NCI-H748 (cell line): ENCODE measurements at regions not wholly inside any gene's neighbourhood (a gene's known extent, or its start where the extent isn't known, plus 50 kb on each side); places are given as distances from the start of the nearest gene placed in this dataset.
"Not testable (repeated sequence)": the region's sequence is repeated elsewhere in the genome, so short reads cannot be mapped to it uniquely, and the experiment has no call there.

ENCODE experiments used
- DNase-seq: peaks from one replicate; lab custom pipeline; 2025; ENCODE audit not compliant: unreplicated experiment; lab: John Stamatoyannopoulos, UW

DNA sequence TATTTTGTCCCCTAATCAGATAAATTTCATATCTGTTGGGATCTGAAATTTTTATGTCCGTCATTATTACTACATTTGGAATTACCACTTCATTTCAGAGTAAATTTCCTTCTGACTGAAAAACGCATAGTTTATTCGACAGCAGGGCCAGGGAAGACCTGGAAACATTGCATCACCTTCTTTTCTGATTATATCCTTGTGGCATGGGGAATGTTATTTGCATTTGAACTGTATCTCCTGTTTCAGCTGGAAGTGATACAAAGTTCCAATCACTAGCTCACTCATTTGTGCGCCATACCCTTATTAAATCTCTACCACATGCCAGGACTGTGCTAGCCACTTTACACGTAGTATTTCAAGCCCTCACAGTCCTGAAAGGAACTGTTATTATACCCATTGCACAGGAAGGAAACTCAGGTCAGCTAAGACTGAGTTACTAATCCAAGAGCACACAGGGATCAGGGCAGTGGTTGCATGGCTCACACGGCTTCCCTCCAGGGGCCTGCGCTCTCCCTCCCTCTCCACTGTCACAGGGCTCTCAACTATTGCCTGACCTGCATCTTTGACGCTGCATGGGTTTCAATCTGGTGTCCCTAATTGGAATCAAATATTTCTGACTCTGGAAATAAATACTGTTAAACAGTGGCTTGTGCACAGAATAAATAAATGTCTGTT lies 84.4 kb upstream of the NANOS1 start:
- peak; percentile 19 for DNase-seq

DNA sequence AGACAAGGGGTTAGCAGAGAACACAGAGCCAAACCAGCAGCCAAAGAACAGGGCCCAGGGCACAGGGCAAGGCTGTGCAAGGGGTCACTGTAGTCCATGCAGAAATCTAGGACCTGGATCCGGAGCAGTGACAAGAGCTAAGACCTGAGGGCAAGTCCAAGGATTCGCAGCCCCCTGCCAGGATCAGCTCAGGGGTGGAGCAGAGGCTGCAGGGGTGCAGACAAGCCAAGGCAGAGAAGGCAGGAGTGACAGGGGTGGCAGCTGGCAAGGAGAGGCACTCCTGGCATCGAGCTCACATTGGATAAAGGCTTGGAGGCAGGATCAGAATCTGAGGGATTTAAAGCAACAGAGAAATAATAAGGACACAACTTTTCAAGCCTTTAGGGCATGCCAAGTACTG lies 80.7 kb upstream of the NANOS1 start:
- no peak for DNase-seq

DNA sequence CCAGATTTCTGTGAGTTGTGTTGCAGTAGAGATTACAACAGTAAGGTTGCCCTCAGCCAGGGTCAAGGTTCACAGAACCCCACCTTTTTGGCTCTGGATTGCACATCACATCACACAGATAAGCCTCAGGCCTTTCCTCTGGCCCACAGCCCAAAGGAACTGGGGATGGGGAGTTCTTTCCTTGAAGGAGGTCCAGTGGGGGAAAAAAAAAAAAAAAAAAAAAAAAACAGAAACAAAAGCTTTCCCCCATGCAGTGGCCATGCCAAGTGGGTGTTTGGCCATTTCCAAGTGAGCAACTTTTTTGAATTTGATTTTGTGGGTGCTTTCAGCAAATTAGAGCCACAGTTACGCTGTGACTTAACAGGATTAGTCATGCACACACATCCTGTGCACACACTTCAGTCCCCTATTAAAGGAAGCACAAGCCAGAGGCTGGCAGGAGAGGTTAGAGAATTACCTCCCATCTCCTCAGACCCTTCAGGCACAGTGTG lies 79.3 kb upstream of the NANOS1 start:
- DNase-seq = peak; percentile 38

DNA sequence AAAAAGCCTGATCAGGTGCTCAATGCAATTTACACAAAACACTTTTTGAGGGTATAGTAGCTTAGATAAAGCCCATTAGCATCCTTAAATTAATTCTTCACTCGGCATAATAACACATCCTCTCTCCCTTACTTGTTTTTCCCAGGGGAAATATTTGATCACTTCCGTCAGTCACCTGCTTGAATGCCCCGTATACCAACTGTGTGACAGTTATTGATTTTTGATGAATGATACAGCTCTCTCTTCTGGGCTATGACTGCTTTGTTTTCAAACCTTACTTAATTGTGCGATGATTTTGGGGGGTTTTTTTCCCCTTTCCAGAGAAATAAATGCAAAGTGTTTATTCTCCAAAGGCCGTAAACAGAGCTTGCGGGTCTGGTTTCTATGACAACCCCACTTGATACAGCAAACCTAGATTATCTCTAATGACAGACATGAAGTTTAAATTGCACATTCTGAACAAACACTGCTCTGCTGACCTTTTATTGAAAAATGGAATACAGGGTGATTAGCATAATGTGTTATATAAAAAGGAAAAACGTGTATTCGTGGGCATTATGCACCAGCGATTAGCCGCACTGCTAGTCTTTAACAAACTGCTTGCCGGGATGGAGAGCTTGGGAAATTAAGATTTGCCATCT lies 78.4 kb upstream of the NANOS1 start:
- peak; percentile 85 for DNase-seq

DNA sequence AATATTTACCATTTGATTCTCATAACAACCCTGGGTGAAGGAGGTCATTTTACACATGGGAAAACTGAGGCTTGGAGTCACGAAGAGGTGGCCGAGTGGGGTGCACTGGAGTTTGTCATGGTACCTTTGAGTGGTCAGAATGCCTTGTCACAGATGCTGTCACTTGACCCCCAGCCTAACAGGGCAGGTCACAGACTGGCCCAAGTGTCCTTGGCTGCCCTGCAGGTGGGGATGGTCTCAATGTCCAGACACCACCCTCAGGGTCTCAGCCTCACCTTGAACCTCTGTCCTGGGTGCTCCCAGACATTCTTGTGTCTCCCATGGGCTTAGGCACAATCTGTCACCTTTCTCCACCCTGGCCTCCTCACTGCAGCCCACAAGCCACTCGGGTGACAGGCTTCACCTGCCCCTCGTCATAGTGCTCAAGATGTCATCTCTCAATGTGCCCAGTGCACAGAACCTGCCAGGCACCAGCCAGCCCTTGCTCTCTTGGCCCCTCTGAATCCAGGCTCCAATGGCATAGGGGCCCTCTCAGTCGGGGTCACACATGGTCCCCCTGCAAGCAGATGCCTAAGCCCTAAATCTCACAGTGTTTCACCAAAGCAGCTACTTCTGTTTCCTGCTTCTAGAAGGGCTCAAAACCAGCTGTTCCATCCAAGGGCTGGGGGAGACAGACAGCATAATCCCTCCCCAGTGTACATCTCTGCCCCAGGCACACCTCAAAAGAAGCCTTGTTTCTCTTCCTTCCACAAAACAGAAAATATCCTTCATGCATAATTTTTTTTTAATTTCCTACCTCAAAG lies 76.8 kb upstream of the NANOS1 start:
- no peak for DNase-seq

DNA sequence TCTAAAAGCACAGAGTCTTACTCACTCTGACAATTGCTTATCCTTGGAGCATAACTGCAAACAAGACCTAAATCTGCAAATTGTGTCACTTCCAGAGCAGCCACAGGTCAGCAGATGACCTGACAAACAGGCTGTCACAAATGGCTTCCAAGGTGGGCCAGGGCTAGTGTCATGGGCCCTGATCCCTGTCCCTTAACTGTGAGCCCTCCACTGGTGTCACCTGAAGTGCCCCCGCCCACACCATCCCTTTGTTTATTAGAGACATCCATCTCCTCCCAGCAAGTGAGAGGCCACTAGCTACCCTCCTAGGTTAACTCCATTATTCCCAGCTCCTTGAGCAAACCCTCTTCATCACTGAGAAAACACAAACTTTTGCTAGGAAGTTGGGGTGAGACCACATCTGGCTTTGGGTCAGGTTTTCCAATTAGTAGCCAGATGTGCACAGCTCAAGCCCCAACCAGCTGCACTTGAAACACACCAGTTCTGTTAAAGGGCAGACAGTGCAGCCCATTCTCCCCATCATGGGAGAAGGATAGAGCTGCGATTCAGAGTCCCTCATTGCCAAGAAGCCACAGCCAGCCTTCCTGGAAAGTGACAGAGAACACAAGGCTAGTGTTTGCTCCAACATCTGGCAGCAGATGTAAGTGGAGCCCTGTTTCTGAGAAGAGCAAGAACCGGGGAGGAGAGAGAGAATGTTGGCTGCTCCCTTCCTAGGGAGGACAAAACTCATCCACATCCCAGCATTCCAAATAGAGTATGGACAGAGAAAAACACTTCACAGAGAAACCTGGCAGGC lies 75.7 kb upstream of the NANOS1 start:
- DNase-seq = no peak

DNA sequence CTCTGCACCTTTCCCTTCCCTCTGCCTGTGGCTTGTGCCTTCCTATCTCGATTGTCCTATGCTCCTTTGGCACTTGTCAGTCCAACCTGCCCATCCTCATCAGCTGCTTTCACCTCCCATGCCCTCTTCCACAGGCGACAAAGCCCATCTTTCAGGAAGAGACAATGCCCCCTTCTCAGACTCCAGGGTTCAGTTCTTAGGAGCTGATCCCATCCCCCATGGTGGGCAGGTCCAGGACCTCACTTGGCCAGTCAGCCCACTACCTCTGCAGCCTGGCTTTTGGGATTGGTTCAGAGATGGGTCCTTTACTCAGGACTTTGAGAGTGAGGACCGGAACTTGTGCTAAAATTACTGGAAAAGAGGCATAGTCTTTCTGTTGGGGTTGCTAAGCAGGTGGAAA lies 74.0 kb upstream of the NANOS1 start:
- DNase-seq = no peak

DNA sequence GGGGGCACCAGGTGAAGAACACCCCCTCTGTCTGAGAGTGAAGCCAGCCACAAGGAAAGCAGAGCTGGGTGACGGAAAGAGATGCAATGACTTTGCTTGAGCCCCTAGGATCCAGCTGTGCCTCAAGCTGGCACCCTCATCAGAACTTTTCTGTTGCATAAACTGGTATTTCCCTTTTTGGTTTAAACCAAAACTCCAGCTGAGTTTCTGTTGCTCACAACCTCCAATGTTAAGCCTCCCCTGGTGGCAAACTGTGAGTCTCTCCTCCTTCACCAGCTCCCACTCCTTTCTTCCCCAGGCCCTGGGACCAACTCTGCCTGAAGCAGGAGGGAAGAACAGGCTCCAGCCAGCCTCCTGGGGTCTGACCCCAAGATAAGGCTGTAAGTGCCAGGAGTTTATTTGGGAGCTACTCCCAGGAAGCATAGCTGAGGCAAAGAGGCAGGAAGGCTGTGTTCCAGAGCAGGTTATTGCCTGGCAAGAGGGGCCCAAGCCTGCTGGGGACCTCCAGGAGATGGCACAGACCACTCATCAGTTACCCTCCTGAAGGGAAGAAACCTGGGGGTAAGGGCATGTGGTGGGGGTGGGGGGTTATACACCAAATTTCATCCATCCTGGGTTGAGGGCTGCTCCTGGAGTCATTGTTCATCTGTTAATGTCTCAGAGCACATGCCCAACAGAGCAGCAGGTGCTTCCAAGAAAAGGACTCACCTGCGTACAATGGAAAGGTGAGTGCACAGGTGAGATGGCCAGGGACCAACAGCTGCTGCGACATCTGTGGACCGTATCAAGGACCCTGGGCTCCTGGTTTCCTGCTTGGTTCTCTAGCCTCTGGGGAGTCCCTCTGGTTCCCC lies 73.3 kb upstream of the NANOS1 start:
- peak; percentile 43 for DNase-seq

DNA sequence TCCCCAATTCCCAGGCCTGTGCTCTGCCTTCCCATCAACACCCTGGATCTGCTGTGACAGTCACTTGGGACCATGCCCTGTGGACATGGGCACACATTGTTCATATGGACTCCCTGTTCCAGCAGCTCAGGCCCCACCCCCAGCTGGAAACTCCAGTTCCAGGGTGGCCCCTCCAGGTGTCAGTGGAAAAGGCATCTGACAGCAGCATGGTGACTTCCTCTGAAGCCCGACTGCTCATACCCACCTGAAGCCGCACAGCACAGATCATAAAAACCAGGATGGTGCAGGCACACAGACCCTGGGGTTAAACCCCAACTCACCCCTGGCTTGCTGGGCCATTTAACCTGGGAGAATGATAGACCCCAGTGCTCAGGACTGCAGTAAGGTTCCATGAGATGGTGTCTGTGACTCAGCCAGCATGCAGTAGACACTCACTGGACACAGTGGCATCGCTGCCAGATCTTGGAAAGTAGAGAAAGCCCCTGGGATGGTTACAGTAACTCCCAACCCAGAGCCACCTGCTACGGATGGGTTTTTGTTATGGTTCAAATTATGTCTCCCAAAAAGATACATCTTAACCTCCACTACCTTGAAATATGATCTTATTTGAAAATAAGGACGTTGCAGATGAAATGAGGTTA lies 72.6 kb upstream of the NANOS1 start:
- DNase-seq = no peak

DNA sequence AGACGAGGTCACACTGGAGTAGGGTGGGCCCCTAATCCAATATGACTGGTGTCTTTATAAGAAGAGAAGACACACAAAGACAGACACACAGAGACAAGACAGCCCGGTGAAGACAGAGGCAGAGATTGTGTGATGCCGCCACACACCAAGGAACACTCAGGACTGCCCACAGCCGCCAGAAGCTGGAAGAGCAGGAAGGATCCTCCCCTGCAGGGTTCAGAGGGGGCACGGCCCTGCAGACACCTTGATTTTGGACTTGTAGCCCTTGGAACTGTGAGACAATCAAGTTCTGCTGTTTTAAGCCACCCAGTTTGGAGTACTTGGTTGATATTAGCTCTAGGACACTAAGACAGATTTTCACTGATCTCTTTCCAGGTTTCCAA lies 72.1 kb upstream of the NANOS1 start:
- no peak for DNase-seq

DNA sequence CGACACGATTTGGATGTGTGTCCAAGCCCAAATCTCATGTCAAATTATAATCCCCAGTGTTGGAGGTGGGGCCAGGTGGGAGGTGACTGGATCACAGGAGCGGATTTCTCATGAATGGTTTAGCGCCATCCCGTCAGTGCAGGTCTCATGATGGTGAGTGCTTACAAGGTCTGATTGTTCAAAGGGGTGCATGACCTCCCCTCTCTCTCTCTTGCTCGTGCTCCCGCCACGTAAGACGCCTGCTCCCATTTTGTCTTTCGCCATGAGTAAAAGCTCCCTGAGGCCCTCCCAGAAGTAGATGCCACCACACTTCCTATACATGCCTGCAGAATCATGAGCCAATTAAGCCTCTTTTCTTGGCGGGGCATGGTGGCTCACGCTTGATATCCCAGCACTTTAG lies 71.5 kb upstream of the NANOS1 start:
- no peak for DNase-seq

DNA sequence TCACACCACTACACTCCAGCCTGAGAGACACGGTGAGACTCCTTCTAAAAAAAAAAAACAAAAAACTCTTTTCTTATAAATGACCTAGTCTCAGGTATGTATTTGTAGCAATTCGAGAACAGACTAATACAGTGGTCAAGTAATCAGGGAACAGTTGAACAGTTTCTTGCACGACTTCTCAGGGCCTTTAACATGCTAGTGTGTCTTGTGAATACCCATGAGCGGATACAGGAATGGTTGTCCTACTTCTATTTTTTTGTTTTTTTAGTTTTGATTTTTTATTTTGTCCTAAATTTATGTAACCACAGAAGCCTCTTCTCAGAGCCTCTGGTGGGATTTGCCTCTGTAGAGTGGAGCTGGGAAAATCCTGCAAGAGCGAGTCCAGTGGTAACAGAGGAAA lies 71.0 kb upstream of the NANOS1 start:
- DNase-seq = no peak

DNA sequence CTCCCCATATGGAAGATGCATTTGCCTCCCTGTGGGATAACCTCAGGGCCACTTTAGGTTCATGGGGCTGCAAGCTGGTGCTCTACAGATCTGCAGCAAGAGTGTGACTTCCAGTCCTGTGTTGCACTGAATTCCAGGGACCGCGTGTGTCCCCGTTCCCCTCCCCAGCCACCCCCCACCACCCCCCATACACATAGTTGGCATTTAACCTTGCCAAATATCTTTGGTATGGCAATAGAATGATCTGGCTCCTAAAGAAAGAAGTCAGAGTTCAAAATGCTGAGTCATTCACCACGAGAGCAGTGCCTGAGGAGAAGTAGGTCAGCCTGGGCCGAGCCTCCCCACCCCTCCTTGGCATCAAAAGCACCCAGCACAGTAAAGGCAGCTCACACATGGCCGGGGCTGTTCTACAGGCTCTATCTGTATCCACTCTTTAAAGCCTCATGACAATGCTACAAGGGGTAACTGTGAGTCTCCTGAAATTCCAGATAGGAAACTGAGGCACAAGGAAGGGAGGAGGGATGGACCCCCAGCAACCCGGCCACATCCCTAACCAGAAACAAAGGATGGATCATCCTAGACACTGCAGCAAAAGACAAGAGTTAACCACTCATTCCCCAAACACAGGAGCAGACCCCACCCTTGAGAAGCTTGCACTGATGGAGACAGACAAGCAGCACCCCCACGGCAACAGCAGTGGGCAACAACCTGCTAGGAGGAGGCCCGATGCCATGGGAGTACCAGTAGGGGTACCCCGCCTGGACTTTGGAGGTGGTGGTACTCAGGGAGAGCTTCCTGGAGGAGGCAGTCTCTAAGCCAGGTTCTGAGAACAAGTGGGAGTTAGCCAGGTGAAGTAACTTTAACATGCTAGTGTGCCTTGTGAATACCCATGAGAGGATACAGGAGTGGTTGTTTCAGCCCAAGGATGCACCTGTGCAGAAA lies 70.3 kb upstream of the NANOS1 start:
- DNase-seq = no peak

DNA sequence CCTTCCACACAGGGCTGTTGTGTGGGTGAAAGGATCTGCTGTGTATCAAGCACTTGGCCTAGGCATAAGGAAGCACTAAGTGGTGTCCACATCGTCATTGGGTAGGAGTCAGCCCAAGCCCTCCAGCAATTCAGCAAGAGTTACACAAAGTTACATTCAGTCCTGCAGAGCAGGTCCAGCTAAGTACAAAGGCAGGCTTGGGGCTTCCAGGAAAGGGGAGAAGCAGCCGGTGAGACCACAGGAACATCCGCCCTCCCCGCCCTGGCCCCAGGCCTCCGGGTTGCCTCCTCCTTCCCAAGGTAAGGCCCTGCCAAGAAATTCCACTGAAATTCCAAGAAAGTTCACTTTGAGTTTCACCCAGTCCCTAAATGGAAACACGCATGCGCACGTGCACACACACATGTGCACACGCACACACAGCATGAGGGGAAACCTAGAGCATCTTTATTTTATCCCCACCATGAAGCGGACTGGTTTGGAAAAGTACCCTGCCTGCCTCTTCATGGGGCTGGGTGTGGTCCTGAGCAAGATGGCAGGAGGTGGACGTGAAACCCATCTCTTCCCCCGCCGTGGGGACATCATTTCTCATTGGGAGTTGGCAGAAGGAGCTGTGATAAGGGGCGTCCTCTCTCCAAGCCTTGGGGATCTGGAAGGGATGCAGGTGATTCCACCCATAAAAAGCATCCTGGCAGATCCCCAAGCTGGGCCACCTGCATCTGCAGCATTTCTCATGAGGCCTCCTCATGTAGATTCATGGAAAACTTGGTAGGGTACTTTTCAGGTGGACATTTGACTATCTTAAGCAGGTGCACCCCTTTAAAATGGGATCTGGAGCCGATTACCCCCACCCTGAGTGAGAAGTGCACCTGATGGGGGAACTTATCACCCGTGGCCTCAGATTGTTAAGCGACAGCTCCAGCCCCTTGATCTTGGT lies 69.1 kb upstream of the NANOS1 start:
- no peak for DNase-seq

DNA sequence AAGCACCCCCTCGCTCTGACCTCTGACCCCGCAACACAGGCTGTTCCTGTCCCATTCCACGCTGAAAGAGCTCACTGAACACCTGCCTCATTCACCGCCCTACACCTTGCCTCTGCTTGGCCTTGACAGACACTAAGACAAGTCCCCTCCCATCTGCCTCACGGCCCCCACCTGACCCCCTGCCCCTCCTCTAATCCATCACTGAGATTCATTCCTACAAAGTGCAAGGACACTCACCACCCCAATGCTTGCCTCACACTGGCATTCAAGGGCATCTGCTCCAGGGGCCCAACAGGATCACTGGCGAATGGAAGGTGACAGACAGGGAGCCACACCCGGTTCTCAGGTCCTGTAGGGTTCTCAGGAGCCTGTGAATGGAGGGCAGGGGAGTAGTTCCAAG lies 68.1 kb upstream of the NANOS1 start:
- DNase-seq = no peak

DNA sequence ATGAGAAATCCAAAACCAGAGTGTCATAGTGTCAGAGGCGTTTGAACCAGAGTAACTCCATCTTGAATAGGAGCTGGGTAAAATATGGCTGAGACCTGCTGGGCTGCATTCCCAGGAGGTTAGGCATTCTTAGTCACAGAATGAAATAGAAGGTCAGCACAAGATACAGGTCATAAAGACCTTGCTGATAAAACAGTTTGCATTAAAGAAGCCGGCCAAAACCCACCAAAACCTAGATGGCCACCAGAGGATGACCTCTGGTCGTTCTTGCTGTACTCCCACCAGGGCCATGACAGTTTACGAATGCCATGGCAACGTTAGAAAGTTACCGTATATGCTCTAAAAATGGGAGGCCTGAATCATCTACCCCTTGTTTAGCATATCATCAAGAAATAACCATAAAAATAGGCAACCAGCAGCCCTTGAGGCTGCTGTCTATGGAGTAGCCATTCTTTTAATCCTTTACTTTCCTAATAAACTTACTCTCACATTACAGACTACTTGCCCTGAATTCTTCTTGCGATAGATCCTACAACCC lies 67.1 kb upstream of the NANOS1 start:
- not testable (repeated sequence) for DNase-seq

DNA sequence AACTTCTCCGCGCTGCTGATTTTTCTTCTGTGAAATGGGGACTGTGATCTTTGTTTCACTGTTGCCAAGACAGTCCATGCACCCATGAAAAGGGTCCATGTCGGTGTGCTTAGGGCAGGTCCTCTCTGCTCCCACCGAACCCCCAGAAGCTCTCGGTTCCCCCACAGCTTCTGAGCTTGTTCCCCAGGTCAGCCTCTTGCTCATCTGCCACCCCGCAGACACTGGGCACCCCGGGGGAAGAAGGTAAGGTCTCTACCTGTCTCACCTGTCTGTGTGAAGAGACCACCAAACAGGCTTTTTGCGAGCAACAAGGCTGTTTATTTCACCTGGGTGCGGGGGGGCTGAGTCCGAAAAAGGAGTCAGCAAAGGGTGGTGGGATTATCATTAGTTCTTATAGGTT lies 66.2 kb upstream of the NANOS1 start:
- DNase-seq = no peak
